ENCODE measurements at regions not wholly inside any gene's neighbourhood (a gene's known extent, or its start where the extent isn't known, plus 50 kb on each side); places are given as distances from the start of the nearest gene placed in this dataset.

- TF ChIP-seq POLR2A (IDR thresholded peaks at IDR 0.05) (no peak), CTCF (IDR thresholded peaks at IDR 0.05) (no peak)
Measured at GRCh38 chr19:56988299-56988698, 131.5 kb upstream of the USP29 start.
